HepG2 (cell line): ENCODE measurements at regions not wholly inside any gene's neighbourhood (a gene's known extent, or its start where the extent isn't known, plus 50 kb on each side); places are given as distances from the start of the nearest gene placed in this dataset.
A peak's percentile ranks its signal among the peaks of the same experiment; 100 is the strongest.

Source experiments
- ATAC-seq: fragments of 200-7000 bp; cut with Tn5 transposase; 3 replicates; pipeline ENCODE4 v1.9.1; 2020; ENCODE audit warnings: mild to moderate bottlenecking, moderate library complexity
- BruUV-seq: library from RNA; stranded (reverse); fragments of 400-500 nt; replicated peaks from 2 replicates; lab custom pipeline; 2021; lab: Mats Ljungman, UMichigan
- CTCF ChIA-PET: fragments of 300-600 bp; formaldehyde crosslinking; extraction: SDS; loops from one replicate; lab custom pipeline; 2021; ENCODE audit warnings: low total read pairs, inconsistent platforms, low intra/inter-chr PET ratio; lab: Yijun Ruan, JAX
- POLR2A ChIA-PET: fragments of 350-600 bp; sonication (Branson Sonifier 250); formaldehyde crosslinking; loops from one replicate; lab custom pipeline; 2020; ENCODE audit warnings: antibody characterized with exemption, inconsistent platforms; lab: Yijun Ruan, JAX
- DNase-seq: peaks from one replicate; pipeline ENCODE4 v3.0.0-alpha.2; 2015; ENCODE audit warnings: low spot score
- FAIRE-seq: peaks from 3 replicates; lab custom pipeline; 2011; peaks lifted over from hg19 to GRCh38; lab: Jason Lieb, UNC
- H2AFZ ChIP-seq: one replicate; pipeline ENCODE4 v1.6.1; 2011; ENCODE audit warnings: low read length, inconsistent platforms
- H3K27ac ChIP-seq: fragments of 300-600 bp; 3 replicates; pipeline ENCODE4 v1.8.0; 2011; ENCODE audit warnings: mixed run types, mild to moderate bottlenecking, mixed read lengths, low read length, inconsistent platforms; ENCODE audit not compliant: insufficient read depth; ENCODE audit errors: extremely low read length
- H3K27me3 ChIP-seq, 2 experiments: fragments of 200-600 bp in 1 of 2; 2 replicates in 1 of 2; 3 replicates in 1 of 2; pipeline versions ENCODE4 v1.6.0 to v1.8.0; 2011; ENCODE audit warnings: low read length in 2 of 2, mild to moderate bottlenecking in 2 of 2, moderate library complexity in 2 of 2, inconsistent platforms in 1 of 2; ENCODE audit not compliant: insufficient read depth in 2 of 2, control insufficient read depth in 1 of 2
- H3K36me3 ChIP-seq, 2 experiments: fragments of 200-600 bp in 1 of 2; replicated peaks in 1 of 2; 2 replicates in 1 of 2; 3 replicates in 1 of 2; pipeline versions ENCODE4 v1.5.1 to v1.8.0; 2011; ENCODE audit warnings: low read length in 2 of 2, inconsistent platforms in 1 of 2; ENCODE audit not compliant: insufficient read depth in 2 of 2, control insufficient read depth in 1 of 2
- H3K4me1 ChIP-seq: 2 replicates; pipeline ENCODE4 v1.5.1; 2012; ENCODE audit warnings: low read length, inconsistent platforms; ENCODE audit not compliant: insufficient read depth
- H3K4me2 ChIP-seq: 2 replicates; pipeline ENCODE4 v1.6.0; 2011; ENCODE audit warnings: low read depth, low read length, inconsistent platforms
- H3K4me3 ChIP-seq, 3 experiments: fragments of 200-600 bp in 1 of 3; sonication (generic), shearing (Covaris generic) in 1 of 3; replicated peaks in 1 of 3; 2 replicates each; pipeline ENCODE4 v1.5.1; 2011 to 2016; ENCODE audit warnings: low read length in 3 of 3, inconsistent platforms in 2 of 3, low read depth in 2 of 3, mild to moderate bottlenecking in 2 of 3, control low read depth in 1 of 3, mixed read lengths in 1 of 3; ENCODE audit not compliant: insufficient read depth in 1 of 3
- H3K79me2 ChIP-seq: one replicate; pipeline ENCODE4 v1.6.1; 2011; ENCODE audit warnings: low read length, inconsistent platforms; ENCODE audit not compliant: insufficient read depth
- H3K9ac ChIP-seq: 2 replicates; pipeline ENCODE4 v1.6.0; 2011; ENCODE audit warnings: mild to moderate bottlenecking, low read depth, low read length, inconsistent platforms; ENCODE audit not compliant: insufficient read depth
- H3K9me3 ChIP-seq: 2 replicates; pipeline ENCODE4 v1.5.1; 2012; ENCODE audit warnings: mild to moderate bottlenecking, low read length
- H4K20me1 ChIP-seq: 2 replicates; pipeline ENCODE4 v1.6.0; 2011; ENCODE audit warnings: inconsistent platforms, mild to moderate bottlenecking, low read length, moderate library complexity; ENCODE audit not compliant: insufficient read depth
- FOSL2 ChIP-seq: sonication (generic); formaldehyde crosslinking; IDR thresholded peaks from 2 replicates; pipeline ENCODE4 v1.4.0; 2020; ENCODE audit warnings: missing genetic modification reagents
- NR2C2 ChIP-seq: sonication (generic); formaldehyde crosslinking; IDR thresholded peaks from 2 replicates; pipeline ENCODE4 v1.4.0; 2020; ENCODE audit warnings: missing genetic modification reagents, mild to moderate bottlenecking, moderate library complexity, borderline replicate concordance
- RFX1 ChIP-seq: fragments of 450-650 bp; IDR thresholded peaks from 2 replicates; pipeline ENCODE4 v1.6.1; 2017
- ZNF598 ChIP-seq: sonication (generic); formaldehyde crosslinking; IDR thresholded peaks from 2 replicates; pipeline ENCODE4 v1.5.1; 2020; ENCODE audit warnings: mild to moderate bottlenecking, missing genetic modification reagents, borderline replicate concordance
- ZNF724P ChIP-seq: sonication (generic); formaldehyde crosslinking; IDR thresholded peaks from 2 replicates; pipeline ENCODE4 v1.8.0; 2022; ENCODE audit warnings: missing genetic modification reagents, borderline replicate concordance
- WGBS: methylation state at CpG from one replicate; pipeline ENCODE4 v1.1.6; 2017; ENCODE audit warnings: low lambda C conversion rate; 5-methylcytosine and 5-hydroxymethylcytosine counted together
- in situ Hi-C: cut with HindIII; loops from 2 replicates; pipeline ENCODE4 v1.10.0; 2017; ENCODE audit warnings: low pct_unique_long_range_greater_than_20kb; ENCODE audit not compliant: extremely low pct_ligation_motif_present
- intact Hi-C: fragments of 100-400 bp; cut with micrococcal nuclease; formaldehyde crosslinking; loops from one replicate; pipeline ENCODE4 v1.10.0; 2022; ENCODE audit not compliant: unreplicated experiment

GRCh38 chr3:14273901-14274611 lies 95.4 kb downstream of the LSM3 start:
- Histone ChIP-seq H4K20me1 (no peaks in the 10 kb centered on the region), H3K36me3 (no peaks in the 10 kb centered on the region), H3K27ac (no peak overlapping the region), H3K4me1 (no peaks in the 10 kb centered on the region), H3K79me2 (no peaks in the 10 kb centered on the region), H2AFZ (no peak overlapping the region), H3K27me3 (no peaks in the 10 kb centered on the region), H3K9ac (no peak overlapping the region), H3K4me2 (no peak overlapping the region), H3K4me3 (no peak overlapping the region), H3K9me3 (no peaks in the 10 kb centered on the region)
- DNase-seq (no peak), ATAC-seq (no peak), FAIRE-seq (no peak)
- in situ Hi-C loops (no loop called here), intact Hi-C loops (no loop called here)
- no peak for TF ChIP-seq ZNF724P (CRISPR knock-in tag)
- 0 out of 2 replicates have a peak, but pooled peaks have one; percentile 10 for TF ChIP-seq FOSL2 (CRISPR knock-in tag)
- ChIA-PET CTCF (no interaction called here), POLR2A (no interaction called here)
- no TSS peak for BruUV-seq
- WGBS, result 13% methylated on average over 4 of the region's 9 CpGs

GRCh38 chr3:14274612-14274936 lies 96.0 kb downstream of the LSM3 start:
- ATAC-seq, result no peak
- CTCF ChIA-PET, result no interaction called here

More at GRCh38 chr3:14274612-14274936, 96.0 kb downstream of the LSM3 start:
- Histone ChIP-seq H4K20me1 (no peaks in the 10 kb centered on the region), H3K27ac (no peak overlapping the region)
- intact Hi-C loops, result no loop called here
- TF ChIP-seq ZNF598 (CRISPR knock-in tag), result no peak
- TF ChIP-seq RFX1, result peak; percentile 45; the same call in 1 of the 2 replicates
- peak; percentile 60; the same call in 1 of the 2 replicates for TF ChIP-seq NR2C2 (CRISPR knock-in tag)
- TF ChIP-seq, all 625 proteins: peak for 2
- DNase-seq (no peak), FAIRE-seq (no peak)
- H2AFZ ChIP-seq, result no peak overlapping the region
- H3K4me2 ChIP-seq, result no peak overlapping the region
- no peak overlapping the region for H3K9ac ChIP-seq
- no peak overlapping the region for H3K4me3 ChIP-seq
- no peaks in the 10 kb centered on the region for H3K9me3 ChIP-seq
- in situ Hi-C loops, result no loop called here
- no peaks in the 10 kb centered on the region for H3K79me2 ChIP-seq
- POLR2A ChIA-PET, result no interaction called here
- BruUV-seq, result no TSS peak
- WGBS, result 19% methylated on average over 3 of the region's 6 CpGs
- H3K36me3 ChIP-seq, result no peaks in the 10 kb centered on the region
- H3K4me1 ChIP-seq, result no peaks in the 10 kb centered on the region
- H3K27me3 ChIP-seq, result no peaks in the 10 kb centered on the region
